ENCODE measurements at regions not wholly inside any gene's neighbourhood (a gene's known extent, or its start where the extent isn't known, plus 50 kb on each side); places are given as distances from the start of the nearest gene placed in this dataset.
"Not testable (repeated sequence)": the region's sequence is repeated elsewhere in the genome, so short reads cannot be mapped to it uniquely, and the experiment has no call there.

- no peak for DNase-seq (ENCODE audit: low read depth, low spot score)
- TF ChIP-seq CTCF (IDR thresholded peaks at IDR 0.05; ENCODE audit: low read depth, low read length) = no peak
- CTCF ChIA-PET = interaction anchor here (0.8 to 2.6 kb wide), 4 partner anchors 11 to 409 kb away, joined by 3 to 20 read pairs (median 5); no protein-coding TSS in a partner anchor
- POLR2A ChIA-PET = interaction anchor here (0.8 to 1.0 kb wide), 2 partner anchors 81 to 108 kb away, joined by 3 read pairs; partner anchors contain the start of gene FHIP2A
- Histone ChIP-seq H3K27ac (ENCODE audit: low read depth, low read length) (no peak overlapping the region), H3K9me3 (ENCODE audit: control insufficient read depth, insufficient read depth, low read length) (no peaks in the 10 kb centered on the region), H3K4me3 (ENCODE audit: low read depth, low read length) (no peak overlapping the region), H3K27me3 (ENCODE audit: control insufficient read depth, insufficient read depth, low read length) (no peaks in the 10 kb centered on the region)
These were observed 55.5 kb upstream of the ABLIM1 start for GRCh38 chr10:114713525-114714090.

- POLR2A ChIA-PET = interaction anchor here (0.8 to 1.0 kb wide), 2 partner anchors 82 to 107 kb away, joined by 3 read pairs; partner anchors contain the start of gene FHIP2A
These were observed 56.2 kb upstream of the ABLIM1 start for GRCh38 chr10:114714281-114714741.

GRCh38 chr10:114715171-114715670 is 57.1 kb upstream of the ABLIM1 start:
- POLR2A ChIA-PET = interaction anchor here (0.6 kb wide), 1 partner anchor 163 kb away, joined by 3 read pairs; no protein-coding TSS in a partner anchor
- CTCF ChIA-PET = interaction anchor here (1.3 kb wide), 1 partner anchor 71 kb away, joined by 3 read pairs; no protein-coding TSS in a partner anchor
- Histone ChIP-seq H3K27me3 (ENCODE audit: control insufficient read depth, insufficient read depth, low read length) (no peaks in the 10 kb centered on the region), H3K4me3 (ENCODE audit: low read depth, low read length) (no peak overlapping the region; the same call in 1 of the 2 replicates), H3K27ac (ENCODE audit: low read depth, low read length) (peak overlapping the region; percentile 69), H3K9me3 (ENCODE audit: control insufficient read depth, insufficient read depth, low read length) (no peaks in the 10 kb centered on the region)
- TF ChIP-seq CTCF (IDR thresholded peaks at IDR 0.05; ENCODE audit: low read depth, low read length) = no peak
- DNase-seq (ENCODE audit: low read depth, low spot score) = peak; percentile 21

More at GRCh38 chr10:114714281-114714741, 56.2 kb upstream of the ABLIM1 start:
- H3K4me3 ChIP-seq (ENCODE audit: low read depth, low read length) = no peak overlapping the region
- H3K27me3 ChIP-seq (ENCODE audit: control insufficient read depth, insufficient read depth, low read length) = no peaks in the 10 kb centered on the region
- H3K27ac ChIP-seq (ENCODE audit: low read depth, low read length) = peak overlapping the region; percentile 77
- peak; percentile 95 for DNase-seq (ENCODE audit: low read depth, low spot score)
- no peak for TF ChIP-seq CTCF (IDR thresholded peaks at IDR 0.05; ENCODE audit: low read depth, low read length)
- H3K9me3 ChIP-seq (ENCODE audit: control insufficient read depth, insufficient read depth, low read length) = no peaks in the 10 kb centered on the region
- CTCF ChIA-PET = interaction anchor here (0.5 to 2.6 kb wide), 6 partner anchors 12 to 410 kb away, joined by 3 to 20 read pairs (median 4); no protein-coding TSS in a partner anchor

GRCh38 chr10:114716811-114717404 is 58.8 kb upstream of the ABLIM1 start:
- no peak for DNase-seq (ENCODE audit: low read depth, low spot score)
- POLR2A ChIA-PET = interaction anchor here (0.6 kb wide), 1 partner anchor 12 kb away, joined by 4 read pairs; no protein-coding TSS in a partner anchor
- no peaks in the 10 kb centered on the region for H3K9me3 ChIP-seq (ENCODE audit: control insufficient read depth, insufficient read depth, low read length)
- CTCF ChIA-PET = interaction anchor here (0.5 to 1.2 kb wide), 2 partner anchors 27 to 45 kb away, joined by 3 to 4 read pairs; no protein-coding TSS in a partner anchor
- H3K27me3 ChIP-seq (ENCODE audit: control insufficient read depth, insufficient read depth, low read length) = no peaks in the 10 kb centered on the region
- no peak overlapping the region for H3K4me3 ChIP-seq (ENCODE audit: low read depth, low read length)
- no peak overlapping the region for H3K27ac ChIP-seq (ENCODE audit: low read depth, low read length)
- TF ChIP-seq CTCF (IDR thresholded peaks at IDR 0.05; ENCODE audit: low read depth, low read length) = no peak

- CTCF ChIA-PET = interaction anchor here (1.2 kb wide), 1 partner anchor 28 kb away, joined by 3 read pairs; no protein-coding TSS in a partner anchor
- H3K9me3 ChIP-seq (ENCODE audit: control insufficient read depth, insufficient read depth, low read length); H3K27ac ChIP-seq (ENCODE audit: low read depth, low read length); H3K27me3 ChIP-seq (ENCODE audit: control insufficient read depth, insufficient read depth, low read length); DNase-seq (ENCODE audit: low read depth, low spot score); POLR2A ChIA-PET; H3K4me3 ChIP-seq (ENCODE audit: low read depth, low read length): not testable (repeated sequence)
These were observed 59.8 kb upstream of the ABLIM1 start for GRCh38 chr10:114717881-114718280.
